A204.1 (cell line): ENCODE measurements at regions not wholly inside any gene's neighbourhood (a gene's known extent, or its start where the extent isn't known, plus 50 kb on each side); places are given as distances from the start of the nearest gene placed in this dataset.
"Not testable (repeated sequence)": the region's sequence is repeated elsewhere in the genome, so short reads cannot be mapped to it uniquely, and the experiment has no call there.

ENCODE experiments used
- FAIRE-seq: peaks from 2 replicates; lab custom pipeline; 2012; peaks lifted over from hg19 to GRCh38; lab: Jason Lieb, UNC

DNA sequence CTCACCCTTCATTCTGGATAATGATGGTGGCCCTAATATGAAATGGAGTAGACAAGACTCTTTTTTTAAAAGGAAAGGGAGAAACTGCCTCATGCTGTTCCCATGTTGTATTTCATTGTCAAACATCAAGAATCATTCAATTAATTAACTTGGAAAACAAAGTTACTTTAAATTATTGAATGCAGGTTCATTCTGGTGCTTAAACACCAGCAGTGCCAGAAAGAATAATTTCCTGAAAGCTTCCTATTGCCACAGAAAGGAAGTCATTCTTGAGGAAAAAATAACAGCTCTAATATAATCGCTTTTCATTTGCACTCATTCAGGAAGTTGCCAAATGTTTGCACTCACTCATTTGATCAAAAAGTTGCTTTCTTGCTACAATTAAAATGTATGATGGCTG is 497.1 kb upstream of the CDH11 start:
- FAIRE-seq, result no peak

DNA sequence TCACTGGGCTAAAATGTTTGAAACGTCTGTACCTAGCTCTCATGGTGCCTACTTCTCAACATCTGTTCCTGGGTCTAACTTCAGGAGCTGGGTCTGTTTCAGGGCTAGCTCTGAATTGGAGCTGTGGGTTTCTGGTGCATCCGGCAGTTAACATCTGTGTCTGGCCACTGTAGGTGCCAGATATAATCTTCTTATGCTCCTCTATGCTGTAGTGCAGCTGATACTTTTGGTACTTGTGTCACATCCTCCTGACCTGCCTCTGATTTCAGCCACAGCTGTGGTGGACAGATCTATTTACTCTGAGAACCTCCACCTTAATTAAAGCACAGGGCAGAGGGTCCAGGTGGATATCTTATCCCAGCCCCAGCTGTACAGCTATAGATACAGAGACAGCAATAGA is 496.5 kb upstream of the CDH11 start:
- no peak for FAIRE-seq

DNA sequence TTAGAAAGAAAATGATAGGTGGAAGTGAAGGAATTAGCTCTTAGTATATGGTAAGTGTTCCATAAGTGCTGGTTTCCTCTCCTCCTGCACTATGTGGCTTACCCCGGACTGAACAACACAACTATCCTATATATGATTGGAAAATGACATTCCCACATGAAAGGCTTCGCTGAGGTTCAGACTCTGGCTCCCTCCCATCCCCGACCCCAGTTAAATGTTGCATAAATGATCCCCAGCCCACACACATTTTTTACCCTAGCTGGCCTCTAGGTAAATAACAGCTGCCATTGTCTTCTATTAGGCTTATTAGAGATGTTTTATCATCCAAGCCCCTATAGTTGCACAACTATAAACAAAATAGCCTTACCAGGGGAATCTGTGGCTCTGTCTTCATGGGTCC is 495.6 kb upstream of the CDH11 start:
- FAIRE-seq, result no peak

DNA sequence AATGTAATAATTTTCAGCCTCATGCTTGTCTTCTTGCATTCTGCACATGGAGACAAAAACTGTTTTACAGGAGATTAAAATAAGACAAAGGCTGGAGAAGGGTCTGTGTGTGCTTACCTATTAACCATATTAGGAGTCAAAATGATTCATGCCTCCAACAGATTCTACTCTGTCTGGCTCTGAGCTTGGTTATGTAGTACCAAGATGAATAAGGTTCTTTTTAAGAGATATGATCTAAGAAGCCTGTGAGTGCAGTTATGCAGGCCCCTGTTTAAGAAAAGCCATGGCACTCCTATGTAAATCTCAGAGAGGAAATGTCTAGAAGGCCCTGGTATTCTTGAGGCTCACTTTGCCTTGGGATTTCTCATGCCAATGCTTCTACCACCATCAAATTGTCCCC is 486.6 kb upstream of the CDH11 start:
- FAIRE-seq, result no peak

DNA sequence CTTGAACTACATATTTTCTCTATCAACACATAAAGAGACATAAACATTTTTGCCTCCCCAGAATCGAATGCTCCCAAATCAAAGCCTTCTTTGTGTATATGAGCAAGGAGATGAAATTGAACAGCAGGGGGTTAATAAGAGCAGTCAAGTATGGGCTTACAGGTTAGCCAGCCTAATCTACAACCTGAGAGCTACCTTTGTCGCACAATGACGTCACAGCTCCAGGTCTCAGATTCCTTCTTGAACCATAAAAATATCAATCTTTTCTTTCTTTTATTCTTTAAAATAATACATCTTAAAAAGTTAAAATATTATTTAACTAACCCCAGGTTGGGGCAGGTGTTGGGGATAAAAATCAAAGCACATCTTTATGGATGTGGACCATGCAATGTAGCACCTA is 482.9 kb upstream of the CDH11 start:
- FAIRE-seq, result no peak

- no peak for FAIRE-seq
Measured at GRCh38 chr16:65601781-65602180, 479.9 kb upstream of the CDH11 start.

- FAIRE-seq, result no peak
Measured at GRCh38 chr16:65600629-65601028, 478.8 kb upstream of the CDH11 start.

DNA sequence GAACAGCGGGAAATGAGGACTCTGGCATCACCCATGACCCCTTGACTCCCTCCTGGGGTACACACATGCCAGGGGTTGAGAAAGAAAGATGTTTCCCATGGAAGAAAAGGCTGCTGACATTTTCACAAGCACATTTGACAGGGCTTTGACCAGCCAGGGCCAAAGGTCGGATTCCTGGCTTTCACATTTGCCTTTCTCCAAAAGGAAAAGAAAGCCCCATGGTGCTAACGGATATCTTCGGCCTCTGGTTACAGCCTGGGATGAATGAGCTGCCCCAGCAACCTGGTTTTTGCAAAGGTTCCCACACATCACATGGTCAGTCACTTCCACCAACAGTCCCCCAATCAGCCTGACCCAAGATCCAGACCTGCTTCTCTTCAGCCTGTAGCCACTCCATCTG is 478.2 kb upstream of the CDH11 start:
- FAIRE-seq, result no peak

DNA sequence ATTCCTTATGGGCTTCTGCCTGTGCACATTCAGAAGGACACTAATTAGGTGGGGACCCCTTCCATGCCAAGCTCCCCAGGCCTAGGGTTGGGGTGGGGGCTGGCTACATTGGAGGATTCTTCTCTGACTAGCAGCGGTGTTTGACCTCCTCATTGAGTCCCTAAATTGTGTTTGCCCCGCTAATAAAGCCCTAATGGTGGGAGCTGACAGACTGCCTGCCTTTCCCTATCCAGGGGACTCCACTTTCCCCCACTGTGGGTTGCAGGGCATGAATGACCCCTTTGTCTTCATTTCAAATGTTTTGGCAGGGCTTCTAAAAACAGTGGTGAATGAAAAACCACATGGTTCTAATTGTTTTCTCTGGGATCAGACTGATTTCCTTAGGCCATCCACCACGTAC is 476.8 kb upstream of the CDH11 start:
- FAIRE-seq, result no peak

DNA sequence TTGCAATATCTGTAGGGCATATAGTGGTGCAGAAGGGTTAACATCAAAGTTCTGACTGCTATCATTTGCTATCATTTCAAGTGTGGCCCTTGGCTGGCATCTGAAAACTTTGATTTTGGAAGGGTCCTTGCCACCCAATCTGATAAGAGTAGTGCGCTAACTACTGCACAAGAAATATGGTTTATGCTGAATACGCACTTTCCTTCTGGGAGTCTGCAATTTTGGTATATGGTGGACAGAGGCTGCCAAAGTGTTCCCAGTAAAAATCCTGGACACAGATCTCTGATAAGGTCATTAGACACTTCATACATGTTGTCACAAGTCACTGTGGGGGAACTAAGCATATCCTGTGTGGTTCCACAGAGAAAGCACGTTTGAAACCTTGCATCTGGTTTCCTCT is 461.6 kb upstream of the CDH11 start:
- no peak for FAIRE-seq

- no peak for FAIRE-seq
Measured at GRCh38 chr16:65579050-65579449, 457.2 kb upstream of the CDH11 start.

GRCh38 chr16:65576631-65577030 is 454.8 kb upstream of the CDH11 start:
- FAIRE-seq, result no peak

DNA sequence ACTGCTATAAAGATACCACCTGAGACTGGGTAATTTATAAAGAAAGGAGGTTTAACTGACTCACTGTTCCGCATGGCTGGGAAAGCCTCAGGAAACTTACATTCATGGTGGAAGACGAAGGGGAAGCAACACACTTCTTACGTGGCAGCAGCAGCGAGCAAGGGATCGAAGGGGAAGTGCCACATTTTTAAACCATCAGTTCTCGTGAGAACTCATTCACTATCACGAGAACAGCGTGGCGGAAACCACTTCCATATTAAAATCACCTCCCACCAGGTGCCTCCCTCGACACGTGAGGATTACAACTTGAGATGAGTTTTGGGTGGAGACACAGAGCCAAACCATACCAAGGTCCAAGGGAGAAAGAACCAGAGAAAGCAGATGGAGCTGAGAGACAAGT is 454.3 kb upstream of the CDH11 start:
- FAIRE-seq, result no peak

DNA sequence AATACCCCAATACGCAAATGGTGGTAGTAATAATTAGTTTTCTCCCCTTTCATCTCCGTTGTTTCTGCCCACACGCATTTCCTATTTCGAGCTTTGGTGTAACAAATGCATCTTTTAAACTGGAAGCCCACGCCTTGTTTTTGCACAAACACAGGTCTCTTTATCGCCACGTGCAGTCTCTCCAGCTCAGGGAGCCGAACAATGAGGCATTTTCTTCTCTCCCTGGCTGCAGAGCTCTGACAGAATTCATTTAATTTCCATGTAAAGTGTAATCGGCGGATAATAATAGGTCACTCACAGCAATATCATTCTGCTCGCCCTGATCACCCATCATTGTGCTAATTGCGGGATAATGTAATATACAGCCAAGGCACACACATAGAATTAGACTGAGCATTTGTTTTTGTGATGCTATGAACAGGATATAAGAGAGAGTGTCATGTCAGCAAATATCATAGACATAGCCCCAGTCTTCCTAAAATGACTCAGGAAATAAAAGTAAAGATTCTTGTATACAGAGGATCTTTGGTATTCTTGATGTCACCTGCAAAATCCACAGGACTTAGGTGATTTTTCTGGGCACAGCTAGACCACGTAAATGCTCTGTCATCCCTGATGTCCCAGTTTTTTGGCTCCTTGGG is 452.6 kb upstream of the CDH11 start:
- no peak for FAIRE-seq

DNA sequence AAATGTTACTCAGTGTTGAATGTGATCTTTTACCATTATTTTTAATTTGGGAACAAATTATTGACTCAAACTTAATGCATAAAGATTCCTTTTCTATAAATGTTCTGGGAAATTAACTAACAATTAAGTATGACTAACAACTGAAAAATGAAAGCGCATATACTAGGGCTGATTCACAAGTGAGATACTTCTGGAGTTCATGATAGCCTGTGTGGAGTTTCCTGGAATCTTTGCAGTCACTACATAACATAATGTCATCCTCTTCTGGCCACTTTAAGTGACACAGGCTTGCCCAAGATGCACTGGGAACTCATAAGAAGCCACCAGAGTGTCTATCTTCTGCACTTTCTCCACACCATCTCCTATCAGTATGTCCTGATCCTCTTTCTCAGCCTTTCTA is 450.3 kb upstream of the CDH11 start:
- no peak for FAIRE-seq

DNA sequence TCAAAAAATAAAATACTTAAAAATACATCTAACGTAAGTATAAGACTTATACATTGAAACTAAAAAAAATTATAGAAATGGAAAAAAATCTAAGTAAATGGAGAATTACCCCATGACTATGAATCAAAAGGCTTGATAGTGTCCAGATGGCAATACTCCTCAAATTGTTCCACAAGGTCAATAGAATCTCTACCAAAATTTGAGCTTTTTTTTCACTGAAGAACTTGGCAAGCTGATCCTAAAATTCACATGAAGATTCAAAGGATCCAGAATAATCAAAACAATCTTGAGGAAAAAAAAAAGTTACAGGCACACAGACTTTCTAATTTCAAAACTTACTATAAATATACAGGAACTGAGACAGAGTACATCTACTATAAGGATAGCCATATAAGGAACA is 448.4 kb upstream of the CDH11 start:
- no peak for FAIRE-seq

DNA sequence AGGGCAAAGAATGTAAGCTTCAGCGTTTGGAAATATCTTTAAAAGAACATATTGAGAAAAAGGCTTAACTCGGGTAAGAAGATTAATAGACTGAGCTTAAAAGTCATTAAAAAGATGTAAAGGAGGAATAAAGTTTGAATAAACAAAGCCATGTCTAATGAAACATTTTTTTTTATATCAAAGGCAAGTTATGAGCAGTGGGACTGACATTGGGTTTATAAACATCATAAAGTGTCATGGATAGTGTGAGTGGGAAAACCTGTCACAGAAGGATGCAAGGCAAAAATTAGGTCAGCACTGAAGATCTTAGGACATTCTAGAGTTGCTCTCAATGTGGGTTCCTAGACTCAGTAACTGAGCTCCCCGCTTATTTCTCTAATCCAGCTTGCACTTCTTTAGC is 438.0 kb upstream of the CDH11 start:
- no peak for FAIRE-seq

DNA sequence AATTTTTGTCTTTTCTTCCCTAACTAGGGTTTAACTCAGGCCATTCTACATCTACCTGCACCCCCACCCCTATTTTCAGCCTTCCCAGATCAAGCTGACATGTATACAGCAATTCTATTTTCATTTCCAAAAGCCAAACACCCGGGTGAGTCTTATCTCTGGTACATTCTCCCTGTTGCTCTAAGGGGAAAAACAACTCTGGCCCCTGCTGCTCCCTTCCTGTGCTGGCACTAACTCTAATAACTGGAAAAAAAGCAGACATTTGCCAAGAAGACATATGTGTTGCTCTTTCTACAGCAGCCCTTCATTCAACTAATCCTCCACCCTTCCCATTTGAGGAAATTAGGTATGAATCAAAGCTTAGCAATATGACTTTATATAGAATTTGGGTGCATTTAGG is 427.8 kb upstream of the CDH11 start:
- FAIRE-seq, result not testable (repeated sequence)

DNA sequence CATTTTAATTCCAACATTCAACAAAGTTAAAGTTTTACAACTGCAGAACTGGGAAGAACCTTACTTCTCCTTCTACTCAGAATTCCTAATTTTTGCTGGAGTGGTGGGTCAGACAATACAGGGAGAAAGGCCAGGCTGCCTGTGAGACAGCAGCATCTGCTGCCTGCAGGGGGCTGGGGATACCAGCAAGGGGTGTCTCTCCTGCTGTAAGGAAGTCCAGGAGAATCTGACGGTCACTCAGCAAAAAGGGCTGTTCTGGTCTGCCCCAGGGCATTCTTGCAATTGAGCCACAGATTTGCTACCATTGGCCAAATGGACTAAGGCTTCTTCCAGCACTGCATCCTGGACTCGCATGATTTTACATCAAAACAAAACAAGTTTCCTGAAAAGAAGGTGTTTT is 426.6 kb upstream of the CDH11 start:
- no peak for FAIRE-seq

DNA sequence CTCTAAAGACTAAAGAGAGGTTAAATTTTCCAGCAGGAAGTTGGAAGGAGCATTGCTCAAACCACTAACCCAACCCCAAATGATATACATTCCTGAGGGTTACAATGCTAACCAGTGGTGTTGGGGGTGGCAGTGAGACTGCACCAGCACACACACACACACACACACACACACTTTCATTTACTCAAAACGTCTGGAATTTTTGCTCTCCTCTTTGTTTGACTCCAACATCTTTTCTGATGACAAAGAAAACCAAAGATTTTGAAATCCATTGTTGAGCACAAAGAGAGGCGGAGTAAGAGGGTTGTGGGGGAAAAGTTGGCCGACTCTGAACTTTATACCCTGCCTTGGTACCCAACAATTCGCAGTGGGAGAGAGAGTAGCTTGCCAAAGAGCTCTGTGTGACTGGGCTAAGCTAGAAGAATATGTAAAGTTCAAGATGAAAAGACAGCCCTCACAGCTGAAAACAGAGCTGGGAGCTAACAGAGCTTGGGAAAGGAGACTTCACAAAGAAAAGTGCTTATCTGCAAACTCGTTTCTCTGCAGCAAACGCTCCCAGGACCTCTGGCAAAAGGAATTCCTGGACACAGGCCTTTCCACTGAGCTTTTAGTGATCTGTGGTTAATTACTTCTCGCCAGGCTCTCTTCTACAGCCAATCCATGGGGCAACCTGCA is 426.0 kb upstream of the CDH11 start:
- FAIRE-seq, result no peak

DNA sequence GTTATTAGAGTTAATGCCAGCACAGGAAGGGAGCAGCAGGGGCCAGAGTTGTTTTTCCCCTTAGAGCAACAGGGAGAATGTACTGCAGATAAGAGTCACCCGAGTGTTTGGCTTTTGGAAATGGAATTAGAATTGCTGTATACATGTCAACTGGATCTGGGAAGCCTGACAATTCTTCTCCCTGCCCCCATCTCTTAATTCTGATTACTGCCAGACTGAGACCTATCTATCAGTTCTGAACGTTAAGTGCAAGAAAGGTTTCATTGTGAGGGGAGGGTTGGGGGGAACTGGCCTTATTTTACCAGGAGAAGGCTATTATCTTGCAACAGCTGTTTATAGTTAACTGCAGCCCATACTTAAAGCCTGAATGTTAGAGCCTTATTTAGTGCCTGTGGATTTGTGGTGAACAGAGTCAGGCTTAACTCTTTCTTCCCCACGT is 424.5 kb upstream of the CDH11 start:
- FAIRE-seq, result no peak

- no peak for FAIRE-seq
Measured at GRCh38 chr16:65545413-65545956, 423.6 kb upstream of the CDH11 start.

- FAIRE-seq, result no peak
Measured at GRCh38 chr16:65543781-65544740, 422.2 kb upstream of the CDH11 start.
